K562 (cell line): ENCODE measurements at regions not wholly inside any gene's neighbourhood (a gene's known extent, or its start where the extent isn't known, plus 50 kb on each side); places are given as distances from the start of the nearest gene placed in this dataset.

Experiments
- ATAC-seq: fragments of 200-7000 bp; cut with Tn5 transposase; 3 replicates; pipeline ENCODE4 v1.9.1; 2020; ENCODE audit warnings: moderate library complexity
- BruUV-seq: library from RNA; stranded (reverse); fragments of 400-500 nt; replicated peaks from 2 replicates; lab custom pipeline; 2021; lab: Mats Ljungman, UMichigan
- CTCF ChIA-PET: fragments of 300-600 bp; formaldehyde crosslinking; extraction: SDS; loops from one replicate; lab custom pipeline; 2021; ENCODE audit warnings: low intra/inter-chr PET ratio; lab: Yijun Ruan, JAX
- POLR2A ChIA-PET: fragments of 300-600, 350-650 bp; sonication (Branson Sonifier 250); formaldehyde crosslinking; extraction: SDS; loops from one replicate; lab custom pipeline; 2021; ENCODE audit warnings: antibody characterized with exemption, inconsistent platforms; lab: Yijun Ruan, JAX
- DNase-seq, 4 experiments: peaks; one replicate each; pipeline versions ENCODE4 v3.0.0 to v3.0.0-alpha.2; 2011 to 2018; ENCODE audit warnings: low spot score in 3 of 4, mixed read lengths in 3 of 4; ENCODE audit errors: extremely low read depth in 1 of 4
- FAIRE-seq: peaks from 2 replicates; lab custom pipeline; 2011; peaks lifted over from hg19 to GRCh38; lab: Jason Lieb, UNC
- H2AFZ ChIP-seq: 2 replicates; pipeline ENCODE4 v1.6.0; 2011; ENCODE audit warnings: low read depth, low read length, control low read depth, inconsistent platforms
- H3K27ac ChIP-seq: fragments of 200-600 bp; 3 replicates; pipeline ENCODE4 v1.8.0; 2011; ENCODE audit warnings: low read depth, mild to moderate bottlenecking, control low read depth, inconsistent platforms, low read length, moderate library complexity, mixed read lengths; ENCODE audit errors: extremely low read depth
- H3K27me3 ChIP-seq, 2 experiments: fragments of 300-600 bp in 1 of 2; 2 replicates in 1 of 2; 3 replicates in 1 of 2; pipeline versions ENCODE4 v1.6.0 to v1.8.0; 2011; ENCODE audit warnings: inconsistent platforms in 2 of 2, low read length in 2 of 2, mild to moderate bottlenecking in 1 of 2, mixed read lengths in 1 of 2, moderate library complexity in 1 of 2; ENCODE audit not compliant: control insufficient read depth in 2 of 2, insufficient read depth in 2 of 2
- H3K36me3 ChIP-seq: fragments of 300-600 bp; 3 replicates; pipeline ENCODE4 v1.8.0; 2011; ENCODE audit warnings: mild to moderate bottlenecking, low read length, inconsistent platforms; ENCODE audit not compliant: control insufficient read depth, insufficient read depth
- H3K4me1 ChIP-seq, 2 experiments: fragments of 200-600 bp in 1 of 2; replicated peaks in 1 of 2; 2 replicates in 1 of 2; 3 replicates in 1 of 2; pipeline versions ENCODE4 v1.5.1 to v1.8.0; 2011; ENCODE audit warnings: inconsistent platforms in 2 of 2, low read length in 2 of 2, mild to moderate bottlenecking in 1 of 2, mixed read lengths in 1 of 2, moderate library complexity in 1 of 2; ENCODE audit not compliant: control insufficient read depth in 2 of 2, insufficient read depth in 2 of 2
- H3K4me2 ChIP-seq: 2 replicates; pipeline ENCODE4 v1.6.1; 2011; ENCODE audit warnings: low read length, control low read depth, inconsistent platforms, mixed read lengths; ENCODE audit not compliant: insufficient read depth
- H3K4me3 ChIP-seq: fragments of 200-600 bp; sonication (generic), shearing (Covaris generic); 2 replicates; pipeline ENCODE4 v1.5.1; 2016; ENCODE audit warnings: control low read depth, inconsistent platforms
- H3K79me2 ChIP-seq: fragments of 200-600 bp; 3 replicates; pipeline ENCODE4 v1.8.0; 2011; ENCODE audit warnings: low read length, inconsistent platforms; ENCODE audit not compliant: control insufficient read depth, insufficient read depth
- H3K9ac ChIP-seq, 2 experiments: 2 replicates each; pipeline versions ENCODE4 v1.6.0 to v1.6.1; 2011; ENCODE audit warnings: low read depth in 2 of 2, low read length in 2 of 2, control low read depth in 1 of 2, inconsistent platforms in 1 of 2, mild to moderate bottlenecking in 1 of 2, mixed read lengths in 1 of 2; ENCODE audit not compliant: insufficient read depth in 1 of 2
- H3K9me1 ChIP-seq: one replicate; pipeline ENCODE4 v1.6.0; 2011; ENCODE audit warnings: inconsistent platforms, mild to moderate bottlenecking, low read length, moderate library complexity; ENCODE audit not compliant: control insufficient read depth, insufficient read depth
- H3K9me3 ChIP-seq: replicated peaks from 2 replicates; pipeline ENCODE4 v1.5.1; 2011; ENCODE audit warnings: low read depth, low read length, inconsistent platforms; ENCODE audit not compliant: control insufficient read depth, insufficient read depth
- H4K20me1 ChIP-seq: replicated peaks from 2 replicates; pipeline ENCODE4 v1.6.1; 2011; ENCODE audit warnings: low read length, inconsistent platforms, mixed read lengths; ENCODE audit not compliant: control insufficient read depth, insufficient read depth
- BRCA1 ChIP-seq, 2 experiments: fragments of 450-650 bp in 1 of 2; sonication (generic) in 1 of 2; formaldehyde crosslinking in 1 of 2; IDR thresholded peaks; 2 replicates each; pipeline versions ENCODE4 v1.5.0 to v1.6.1; 2017 to 2020; ENCODE audit warnings: mild to moderate bottlenecking in 1 of 2, missing genetic modification reagents in 1 of 2
- CBX3 ChIP-seq, 2 experiments: IDR thresholded peaks; 1 replicate in 1 of 2; 2 replicates in 1 of 2; pipeline ENCODE4 v1.6.1; 2012; ENCODE audit warnings: inconsistent platforms in 2 of 2, low read length in 2 of 2, borderline replicate concordance in 1 of 2, control low read depth in 1 of 2
- CC2D1A ChIP-seq: fragments of 450-650 bp; IDR thresholded peaks from 2 replicates; pipeline ENCODE4 v1.6.1; 2017; ENCODE audit warnings: mild to moderate bottlenecking
- COPS2 ChIP-seq: fragments of 450-650 bp; conservative IDR thresholded peaks from 2 replicates; pipeline ENCODE4 v1.6.1; 2016; ENCODE audit warnings: mild to moderate bottlenecking, moderate library complexity
- CREB3L1 ChIP-seq: fragments of 450-650 bp; IDR thresholded peaks from 2 replicates; pipeline ENCODE4 v1.6.1; 2014; ENCODE audit warnings: low read depth, mild to moderate bottlenecking, moderate library complexity, borderline replicate concordance
- KAT7 ChIP-seq: sonication (generic); formaldehyde crosslinking; IDR thresholded peaks from 2 replicates; pipeline ENCODE4 v1.8.0; 2022; ENCODE audit warnings: missing genetic modification reagents, mild to moderate bottlenecking, borderline replicate concordance
- MCM3 ChIP-seq: fragments of 450-650 bp; IDR thresholded peaks from 2 replicates; pipeline ENCODE4 v1.6.1; 2016
- PCBP1 ChIP-seq: fragments of 200-400 bp; formaldehyde crosslinking; IDR thresholded peaks from 2 replicates; pipeline ENCODE4 v1.6.1; 2018; ENCODE audit warnings: mild to moderate bottlenecking, low read depth, low read length; ENCODE audit not compliant: poor library complexity, severe bottlenecking
- PHB2 ChIP-seq: fragments of 450-650 bp; IDR thresholded peaks from 2 replicates; pipeline ENCODE4 v1.6.1; 2017; ENCODE audit warnings: low read depth
- POLR3A ChIP-seq: IDR thresholded peaks from 2 replicates; pipeline ENCODE4 v1.6.1; 2011; ENCODE audit warnings: borderline replicate concordance, mild to moderate bottlenecking, moderate library complexity; ENCODE audit not compliant: insufficient read length, insufficient read depth; ENCODE audit errors: extremely low read depth
- RBM25 ChIP-seq: fragments of 200-400 bp; formaldehyde crosslinking; IDR thresholded peaks from 2 replicates; pipeline ENCODE4 v1.6.1; 2018; ENCODE audit warnings: low read length, low read depth, moderate library complexity; ENCODE audit not compliant: severe bottlenecking
- SAFB ChIP-seq: fragments of 200-400 bp; formaldehyde crosslinking; IDR thresholded peaks from 2 replicates; pipeline ENCODE4 v1.6.1; 2017; ENCODE audit warnings: low read depth, low read length, borderline replicate concordance
- SLC30A9 ChIP-seq: fragments of 250-450 bp; sonication (Bioruptor Pico); IDR thresholded peaks from 2 replicates; pipeline ENCODE4 v1.8.0; 2022; ENCODE audit warnings: mild to moderate bottlenecking, moderate library complexity
- SNIP1 ChIP-seq: fragments of 450-650 bp; IDR thresholded peaks from 2 replicates; pipeline ENCODE4 v1.7.1; 2017; ENCODE audit warnings: low read depth, mild to moderate bottlenecking
- TAF15 ChIP-seq: fragments of 200-400 bp; formaldehyde crosslinking; IDR thresholded peaks from 2 replicates; pipeline ENCODE4 v1.6.1; 2017; ENCODE audit warnings: mild to moderate bottlenecking, low read depth, low read length, moderate library complexity
- ZNF174 ChIP-seq: fragments of 250-450 bp; sonication (Bioruptor Pico); IDR thresholded peaks from 2 replicates; pipeline ENCODE4 v1.4.0; 2020; ENCODE audit warnings: mild to moderate bottlenecking
- ZNF444 ChIP-seq: fragments of 250-450 bp; sonication (Bioruptor Pico); IDR thresholded peaks from 2 replicates; pipeline ENCODE4 v1.4.0; 2020; ENCODE audit warnings: mild to moderate bottlenecking, moderate library complexity
- ZNF589 ChIP-seq: fragments of 200-800 bp; sonication (Bioruptor generic); IDR thresholded peaks from 2 replicates; pipeline ENCODE4 v1.6.1; 2016; ENCODE audit warnings: low read depth, missing genetic modification characterization, missing compliant biosample characterization
- WGBS: fragments of 100-300 bp; shearing (Covaris generic); methylation state at CpG from one replicate; pipeline ENCODE4 v1.1.6; 2016; ENCODE audit warnings: low coverage, mixed read lengths; ENCODE audit not compliant: insufficient coverage; ENCODE audit errors: missing lambda C conversion rate; 5-methylcytosine and 5-hydroxymethylcytosine counted together
- in situ Hi-C: fragments of 300-500 bp; cut with MboI; formaldehyde crosslinking; loops from 4 replicates; pipeline ENCODE4 v1.15.0; 2018; ENCODE audit warnings: inconsistent platforms, mixed read lengths
- intact Hi-C: fragments of 100-400 bp; cut with micrococcal nuclease; formaldehyde crosslinking; loops from 2 replicates; pipeline ENCODE4 v1.14.2; 2022
- TF ChIP-seq, protein P1 (sequence below): fragments of 250-450 bp; sonication (Bioruptor Pico); IDR thresholded peaks from 2 replicates; pipeline ENCODE4 v1.4.0; 2020; ENCODE audit warnings: mild to moderate bottlenecking, moderate library complexity

GRCh38 chrX:1717373-1717772 is 102.5 kb downstream of the ASMT start (continued):
- TF ChIP-seq CBX3 (IDR thresholded peaks at IDR 0.05; ENCODE audit: borderline replicate concordance in 1 of 2, low read length in 2 of 2): no peak

DNA sequence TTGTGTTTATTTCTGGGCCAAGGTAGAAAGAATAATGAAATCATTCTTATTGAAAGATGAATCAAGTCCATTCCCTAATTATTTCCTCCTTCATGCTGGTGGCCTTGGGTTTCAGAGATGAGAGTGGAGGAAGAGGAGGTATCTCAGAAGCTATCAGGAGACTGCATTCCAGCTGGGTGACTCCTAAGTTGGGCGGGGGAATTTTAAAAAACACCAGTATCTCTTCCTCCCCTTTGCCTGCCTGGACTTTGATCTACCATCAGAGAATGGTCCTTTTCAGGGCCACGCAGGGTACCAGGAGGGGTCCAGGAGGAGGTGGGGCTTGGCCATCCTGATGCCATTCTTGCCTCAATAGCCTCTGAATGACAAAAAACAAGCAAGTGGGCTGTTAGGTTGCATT is 104.4 kb downstream of the ASMT start:
- WGBS: 0% methylated on average over 1 of the region's 2 CpGs
- no peaks in the 10 kb centered on the region for H3K4me1 ChIP-seq
- H3K9me1 ChIP-seq: no peaks in the 10 kb centered on the region
- H3K9me3 ChIP-seq: no peaks in the 10 kb centered on the region
- no peak for ATAC-seq
- no peak overlapping the region for H3K4me3 ChIP-seq
- CTCF ChIA-PET: no interaction called here
- no peak for DNase-seq
- BruUV-seq: no TSS peak
- H3K9ac ChIP-seq: no peak overlapping the region
- no peaks in the 10 kb centered on the region for H4K20me1 ChIP-seq
- no peak overlapping the region for H3K4me2 ChIP-seq
- no peaks in the 10 kb centered on the region for H3K79me2 ChIP-seq
- intact Hi-C loops (no loop called here), in situ Hi-C loops (no loop called here)
- no peak overlapping the region for H3K27ac ChIP-seq
- TF ChIP-seq PHB2 (no peak), POLR3A (no peak), KAT7 (CRISPR knock-in tag) (no peak), PCBP1 (no peak), RBM25 (no peak), CREB3L1 (no peak), ZNF589 (CRISPR knock-in tag) (no peak), ZNF444 (CRISPR knock-in tag) (no peak), COPS2 (no peak), BRCA1 (IDR thresholded peaks at IDR 0.05) (no peak), BRCA1 (CRISPR knock-in tag; IDR thresholded peaks at IDR 0.05) (no peak), MCM3 (no peak), SNIP1 (no peak), SAFB (no peak), SLC30A9 (CRISPR knock-in tag) (no peak), TAF15 (no peak), ZNF174 (CRISPR knock-in tag) (no peak), CC2D1A (no peak)
- TF ChIP-seq, protein P1, sequence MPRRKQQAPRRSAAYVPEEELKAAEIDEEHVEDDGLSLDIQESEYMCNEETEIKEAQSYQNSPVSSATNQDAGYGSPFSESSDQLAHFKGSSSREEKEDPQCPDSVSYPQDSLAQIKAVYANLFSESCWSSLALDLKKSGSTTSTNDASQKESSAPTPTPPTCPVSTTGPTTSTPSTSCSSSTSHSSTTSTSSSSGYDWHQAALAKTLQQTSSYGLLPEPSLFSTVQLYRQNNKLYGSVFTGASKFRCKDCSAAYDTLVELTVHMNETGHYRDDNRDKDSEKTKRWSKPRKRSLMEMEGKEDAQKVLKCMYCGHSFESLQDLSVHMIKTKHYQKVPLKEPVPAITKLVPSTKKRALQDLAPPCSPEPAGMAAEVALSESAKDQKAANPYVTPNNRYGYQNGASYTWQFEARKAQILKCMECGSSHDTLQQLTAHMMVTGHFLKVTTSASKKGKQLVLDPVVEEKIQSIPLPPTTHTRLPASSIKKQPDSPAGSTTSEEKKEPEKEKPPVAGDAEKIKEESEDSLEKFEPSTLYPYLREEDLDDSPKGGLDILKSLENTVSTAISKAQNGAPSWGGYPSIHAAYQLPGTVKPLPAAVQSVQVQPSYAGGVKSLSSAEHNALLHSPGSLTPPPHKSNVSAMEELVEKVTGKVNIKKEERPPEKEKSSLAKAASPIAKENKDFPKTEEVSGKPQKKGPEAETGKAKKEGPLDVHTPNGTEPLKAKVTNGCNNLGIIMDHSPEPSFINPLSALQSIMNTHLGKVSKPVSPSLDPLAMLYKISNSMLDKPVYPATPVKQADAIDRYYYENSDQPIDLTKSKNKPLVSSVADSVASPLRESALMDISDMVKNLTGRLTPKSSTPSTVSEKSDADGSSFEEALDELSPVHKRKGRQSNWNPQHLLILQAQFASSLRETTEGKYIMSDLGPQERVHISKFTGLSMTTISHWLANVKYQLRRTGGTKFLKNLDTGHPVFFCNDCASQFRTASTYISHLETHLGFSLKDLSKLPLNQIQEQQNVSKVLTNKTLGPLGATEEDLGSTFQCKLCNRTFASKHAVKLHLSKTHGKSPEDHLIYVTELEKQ: no peak
- FAIRE-seq: no peak
- H2AFZ ChIP-seq: no peak overlapping the region
- no peaks in the 10 kb centered on the region for H3K27me3 ChIP-seq
- POLR2A ChIA-PET: no interaction called here
- no peaks in the 10 kb centered on the region for H3K36me3 ChIP-seq
